Effector CD4-positive, alpha-beta T cell (primary cell): ENCODE measurements at regions not wholly inside any gene's neighbourhood (a gene's known extent, or its start where the extent isn't known, plus 50 kb on each side); places are given as distances from the start of the nearest gene placed in this dataset.
"Not testable (repeated sequence)": the region's sequence is repeated elsewhere in the genome, so short reads cannot be mapped to it uniquely, and the experiment has no call there.

ENCODE experiments used
- DNase-seq: peaks from one replicate; pipeline ENCODE4 v3.0.0-alpha.2; 2020

- DNase-seq, result no peak
These were observed 288.0 kb downstream of the NDUFA10 start for GRCh38 chr2:239737144-239737463.

GRCh38 chr2:239736358-239737143, 288.6 kb downstream of the NDUFA10 start:
- DNase-seq, result no peak

- no peak for DNase-seq
These were observed 289.2 kb downstream of the NDUFA10 start for GRCh38 chr2:239735829-239736357.

- DNase-seq, result no peak
These were observed 289.9 kb downstream of the NDUFA10 start for GRCh38 chr2:239735131-239735828.

GRCh38 chr2:239734436-239735005, 290.6 kb downstream of the NDUFA10 start:
- DNase-seq, result no peak

GRCh38 chr2:239732666-239733010, 292.5 kb downstream of the NDUFA10 start:
- DNase-seq, result no peak

GRCh38 chr2:239731998-239732665, 293.0 kb downstream of the NDUFA10 start:
- DNase-seq, result no peak

DNA sequence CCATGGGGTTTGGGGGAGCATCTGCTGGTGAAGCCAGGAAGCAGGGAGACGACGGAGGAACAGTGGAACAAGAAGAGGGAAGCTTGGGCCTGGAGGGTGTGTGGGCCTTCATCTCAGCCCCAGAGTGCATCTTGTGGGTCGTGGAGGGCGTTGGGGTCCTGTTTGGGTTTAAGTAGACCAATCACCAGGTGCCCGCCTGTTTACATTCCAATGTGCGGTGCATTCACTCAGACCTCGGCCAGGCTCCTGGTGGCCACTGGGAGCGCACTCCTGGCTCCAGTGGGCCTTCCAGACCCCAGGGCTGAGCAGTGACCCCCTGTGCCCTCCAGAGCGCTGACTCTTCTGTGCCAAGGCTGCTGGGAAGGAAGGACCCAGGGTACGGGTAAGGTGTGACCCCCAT, 293.7 kb downstream of the NDUFA10 start:
- DNase-seq, result no peak

GRCh38 chr2:239730897-239731296, 294.2 kb downstream of the NDUFA10 start:
- DNase-seq, result no peak

DNA sequence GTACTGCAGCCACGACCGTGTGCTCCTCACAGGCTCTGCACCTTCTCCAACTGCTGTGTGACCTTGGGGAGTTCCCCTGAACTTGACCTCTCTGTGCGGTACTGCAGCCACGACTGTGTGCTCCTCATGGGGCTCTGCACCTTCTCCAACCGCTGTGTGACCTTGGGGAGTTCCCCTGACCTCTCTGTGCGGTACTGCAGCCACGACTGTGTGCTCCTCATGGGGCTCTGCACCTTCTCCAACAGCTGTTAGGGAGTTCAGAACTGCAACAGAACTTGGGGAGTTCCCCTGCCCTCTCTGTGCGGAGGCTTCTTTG, 294.6 kb downstream of the NDUFA10 start:
- not testable (repeated sequence) for DNase-seq

DNA sequence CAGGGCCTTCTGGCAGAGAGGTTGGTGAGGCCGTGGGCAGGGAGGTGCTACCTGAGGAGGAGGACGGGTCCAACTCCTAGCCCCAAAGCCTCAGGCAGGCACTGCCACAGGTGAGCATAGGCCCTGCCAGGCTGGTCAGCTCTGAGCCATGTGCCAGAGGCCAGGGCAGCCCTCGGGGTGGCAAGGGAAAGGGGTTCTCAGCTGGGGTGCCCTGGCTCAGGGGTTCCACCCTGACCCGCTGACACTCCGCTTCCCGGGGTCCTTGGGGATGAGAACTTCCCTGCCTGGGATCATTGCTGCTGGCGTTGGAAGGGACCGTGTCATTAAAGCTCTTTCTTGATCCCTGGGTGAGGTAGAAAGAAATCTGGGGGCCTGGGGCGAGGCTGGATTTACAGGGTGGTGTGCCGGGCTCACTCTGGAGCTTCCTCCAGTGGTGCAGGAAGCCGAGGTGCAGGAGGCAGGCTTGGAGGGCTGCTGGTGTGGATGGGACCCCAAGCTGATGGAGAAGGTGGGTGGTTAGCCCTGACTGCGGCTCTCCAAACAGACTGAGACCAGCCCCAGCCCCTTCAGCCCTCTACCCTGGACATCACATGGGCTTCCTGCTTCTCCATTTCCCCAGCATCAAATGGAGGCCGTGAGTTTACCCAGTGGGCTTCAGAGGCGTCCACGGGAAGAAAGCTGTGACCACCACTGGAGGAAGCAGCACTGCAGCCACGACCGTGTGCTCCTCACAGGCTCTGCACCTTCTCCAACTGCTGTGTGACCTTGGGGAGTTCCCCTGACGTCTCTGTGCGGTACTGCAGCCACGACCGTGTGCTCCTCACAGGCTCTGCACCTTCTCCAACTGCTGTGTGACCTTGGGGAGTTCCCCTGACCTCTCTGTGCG, 295.2 kb downstream of the NDUFA10 start:
- DNase-seq, result no peak

GRCh38 chr2:239729151-239729550, 296.0 kb downstream of the NDUFA10 start:
- no peak for DNase-seq

GRCh38 chr2:239728751-239729150, 296.4 kb downstream of the NDUFA10 start:
- no peak for DNase-seq

- no peak for DNase-seq
These were observed 297.2 kb downstream of the NDUFA10 start for GRCh38 chr2:239727776-239728600.

- DNase-seq, result no peak
These were observed 297.9 kb downstream of the NDUFA10 start for GRCh38 chr2:239727182-239727775.

DNA sequence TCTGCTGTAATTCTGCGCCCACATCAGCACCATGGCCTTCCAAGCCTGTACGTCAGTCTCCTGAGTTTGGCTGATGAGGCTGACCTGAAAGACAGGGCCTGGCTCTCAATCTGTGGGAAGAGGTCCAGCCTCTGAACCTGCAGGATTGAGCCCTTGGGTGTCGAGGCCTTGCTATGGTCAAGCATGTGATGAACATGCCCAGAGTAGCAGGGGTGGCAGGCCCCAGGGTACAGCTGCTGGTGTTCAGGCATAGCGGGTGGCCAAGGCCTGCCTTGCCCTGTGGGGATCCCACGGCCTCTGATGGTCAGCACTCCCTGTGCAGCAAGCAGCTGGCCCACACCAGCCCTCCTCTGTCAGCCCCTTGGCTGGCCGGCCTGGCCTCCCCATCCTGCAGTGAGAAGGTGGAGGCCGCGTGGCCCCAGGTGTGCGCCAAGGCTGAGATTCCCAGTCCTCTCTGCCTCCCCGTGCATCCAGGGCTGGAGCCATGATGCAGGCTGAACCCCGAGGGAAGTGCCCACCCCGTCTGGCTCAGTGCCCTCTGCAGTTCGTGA, 298.4 kb downstream of the NDUFA10 start:
- DNase-seq, result no peak

- DNase-seq, result no peak
These were observed 299.0 kb downstream of the NDUFA10 start for GRCh38 chr2:239726091-239726591.

DNA sequence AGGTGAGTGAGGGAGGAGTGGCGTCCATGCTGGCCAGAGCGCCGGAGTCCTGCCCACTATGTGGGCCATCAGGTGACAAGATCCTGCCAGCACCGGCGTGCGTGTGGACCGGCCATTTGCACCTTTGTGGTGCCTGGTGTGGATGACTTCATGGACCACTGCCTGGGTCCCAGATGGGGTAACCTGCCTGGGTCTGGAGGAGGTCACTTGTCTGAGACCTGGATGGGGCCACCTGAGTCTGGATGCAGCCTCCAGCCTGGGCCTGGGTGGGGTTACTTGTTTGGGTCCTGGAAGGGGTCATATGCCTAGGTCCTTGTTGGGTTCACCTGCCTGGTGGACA, 299.6 kb downstream of the NDUFA10 start:
- DNase-seq, result no peak

- DNase-seq, result no peak
These were observed 300.1 kb downstream of the NDUFA10 start for GRCh38 chr2:239724851-239725550.

- no peak for DNase-seq
These were observed 300.8 kb downstream of the NDUFA10 start for GRCh38 chr2:239724194-239724849.
